MM.1S (cell line): ENCODE measurements at regions not wholly inside any gene's neighbourhood (a gene's known extent, or its start where the extent isn't known, plus 50 kb on each side); places are given as distances from the start of the nearest gene placed in this dataset.

Experiments
- DNase-seq: peaks from one replicate; pipeline ENCODE4 v3.0.0-alpha.2; 2015
- H2AFZ ChIP-seq: fragments of 300-600 bp; sonication (generic); 2 replicates; pipeline ENCODE4 v1.6.0; 2016; ENCODE audit warnings: antibody characterized with exemption, low read length
- H3F3A ChIP-seq: fragments of 300-600 bp; sonication (generic); 2 replicates; pipeline ENCODE4 v1.6.1; 2016; ENCODE audit warnings: mild to moderate bottlenecking, antibody characterized with exemption, low read length, moderate library complexity, mixed read lengths; ENCODE audit not compliant: insufficient read depth
- H3K27ac ChIP-seq: fragments of 300-600 bp; sonication (generic); 2 replicates; pipeline ENCODE4 v1.5.1; 2016; ENCODE audit warnings: mild to moderate bottlenecking, low read length
- H3K27me3 ChIP-seq: fragments of 300-600 bp; sonication (generic); replicated peaks from 2 replicates; pipeline ENCODE4 v1.6.0; 2016; ENCODE audit warnings: low read length; ENCODE audit not compliant: insufficient read depth
- H3K36me3 ChIP-seq: fragments of 300-600 bp; sonication (generic); replicated peaks from 2 replicates; pipeline ENCODE4 v1.6.1; 2016; ENCODE audit warnings: mild to moderate bottlenecking, low read length, mixed read lengths; ENCODE audit not compliant: insufficient read depth
- H3K4me1 ChIP-seq: fragments of 300-600 bp; sonication (generic); 2 replicates; pipeline ENCODE4 v1.6.1; 2016; ENCODE audit warnings: low read length, mixed read lengths
- H3K4me2 ChIP-seq: fragments of 300-600 bp; sonication (generic); 2 replicates; pipeline ENCODE4 v1.6.0; 2016; ENCODE audit warnings: low read depth, low read length
- H3K4me3 ChIP-seq: fragments of 300-600 bp; sonication (generic); 2 replicates; pipeline ENCODE4 v1.5.1; 2016; ENCODE audit warnings: low read length, mixed read lengths
- H3K79me2 ChIP-seq: fragments of 300-600 bp; sonication (generic); 2 replicates; pipeline ENCODE4 v1.6.1; 2016; ENCODE audit warnings: mixed run types, low read length, mixed read lengths
- H3K9ac ChIP-seq: fragments of 300-600 bp; sonication (generic); 2 replicates; pipeline ENCODE4 v1.6.1; 2016; ENCODE audit warnings: low read length, mixed read lengths
- H3K9me2 ChIP-seq: fragments of 300-600 bp; sonication (generic); replicated peaks from 2 replicates; pipeline ENCODE4 v1.6.1; 2016; ENCODE audit warnings: mild to moderate bottlenecking, low read length, mixed read lengths; ENCODE audit not compliant: insufficient read depth
- H3K9me3 ChIP-seq: fragments of 300-600 bp; sonication (generic); replicated peaks from 2 replicates; pipeline ENCODE4 v1.6.1; 2016; ENCODE audit warnings: mild to moderate bottlenecking, low read length, mixed read lengths; ENCODE audit not compliant: insufficient read depth
- H4K20me1 ChIP-seq: fragments of 300-600 bp; sonication (generic); 2 replicates; pipeline ENCODE4 v1.6.1; 2016; ENCODE audit warnings: mild to moderate bottlenecking, low read length, moderate library complexity, mixed read lengths; ENCODE audit not compliant: insufficient read depth
- EZH2 ChIP-seq: fragments of 300-600 bp; sonication (generic); optimal IDR thresholded peaks from 2 replicates; pipeline ENCODE3; 2017; ENCODE audit warnings: low read depth, mild to moderate bottlenecking, antibody characterized with exemption, low read length, mixed read lengths
- EZH2phosphoT487 ChIP-seq: fragments of 300-600 bp; sonication (generic); IDR thresholded peaks from 2 replicates; pipeline ENCODE4 v1.6.1; 2018; ENCODE audit warnings: antibody characterized with exemption, low read length
- TF ChIP-seq, protein P1 (sequence below): fragments of 300-600 bp; sonication (generic); IDR thresholded peaks from 2 replicates; pipeline ENCODE4 v1.5.1; 2016; ENCODE audit warnings: antibody characterized with exemption, low read length, mixed read lengths

DNA sequence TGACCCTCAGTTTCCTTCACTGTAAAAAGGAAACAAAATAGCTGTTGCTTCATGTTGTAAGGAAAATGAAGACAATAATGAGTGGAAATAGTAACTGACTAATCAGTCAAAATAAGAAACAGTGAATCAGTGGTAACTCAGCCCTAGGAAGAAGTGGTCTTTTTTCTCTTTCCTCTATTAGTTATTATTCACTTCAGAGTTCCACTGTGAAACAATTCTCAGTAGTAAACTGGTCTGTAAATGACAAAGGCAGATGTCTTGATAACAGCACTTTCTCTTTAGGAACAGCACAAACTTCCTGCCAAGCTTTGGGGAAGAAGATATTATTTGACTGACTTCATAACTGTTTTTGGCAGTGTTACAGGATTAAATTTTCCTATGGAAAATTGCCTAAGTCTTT is 600.5 kb upstream of the KLHL1 start:
- no peak for DNase-seq
- H2AFZ ChIP-seq: no peak overlapping the region
- no peaks in the 10 kb centered on the region for H3K4me1 ChIP-seq
- H3K4me2 ChIP-seq: no peak overlapping the region
- no peaks in the 10 kb centered on the region for H3K9me3 ChIP-seq
- H3K36me3 ChIP-seq: no peaks in the 10 kb centered on the region
- no peaks in the 10 kb centered on the region for H3K79me2 ChIP-seq
- no peaks in the 10 kb centered on the region for H4K20me1 ChIP-seq
- H3K4me3 ChIP-seq: no peak overlapping the region
- no peak overlapping the region for H3K27ac ChIP-seq
- TF ChIP-seq, protein P1, sequence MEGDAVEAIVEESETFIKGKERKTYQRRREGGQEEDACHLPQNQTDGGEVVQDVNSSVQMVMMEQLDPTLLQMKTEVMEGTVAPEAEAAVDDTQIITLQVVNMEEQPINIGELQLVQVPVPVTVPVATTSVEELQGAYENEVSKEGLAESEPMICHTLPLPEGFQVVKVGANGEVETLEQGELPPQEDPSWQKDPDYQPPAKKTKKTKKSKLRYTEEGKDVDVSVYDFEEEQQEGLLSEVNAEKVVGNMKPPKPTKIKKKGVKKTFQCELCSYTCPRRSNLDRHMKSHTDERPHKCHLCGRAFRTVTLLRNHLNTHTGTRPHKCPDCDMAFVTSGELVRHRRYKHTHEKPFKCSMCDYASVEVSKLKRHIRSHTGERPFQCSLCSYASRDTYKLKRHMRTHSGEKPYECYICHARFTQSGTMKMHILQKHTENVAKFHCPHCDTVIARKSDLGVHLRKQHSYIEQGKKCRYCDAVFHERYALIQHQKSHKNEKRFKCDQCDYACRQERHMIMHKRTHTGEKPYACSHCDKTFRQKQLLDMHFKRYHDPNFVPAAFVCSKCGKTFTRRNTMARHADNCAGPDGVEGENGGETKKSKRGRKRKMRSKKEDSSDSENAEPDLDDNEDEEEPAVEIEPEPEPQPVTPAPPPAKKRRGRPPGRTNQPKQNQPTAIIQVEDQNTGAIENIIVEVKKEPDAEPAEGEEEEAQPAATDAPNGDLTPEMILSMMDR: no peak
- TF ChIP-seq EZH2phosphoT487: no peak
- no peak for TF ChIP-seq EZH2
- H3K9me2 ChIP-seq: no peaks in the 10 kb centered on the region
- H3K9ac ChIP-seq: no peak overlapping the region
- no peaks in the 10 kb centered on the region for H3F3A ChIP-seq
- no peaks in the 10 kb centered on the region for H3K27me3 ChIP-seq

DNA sequence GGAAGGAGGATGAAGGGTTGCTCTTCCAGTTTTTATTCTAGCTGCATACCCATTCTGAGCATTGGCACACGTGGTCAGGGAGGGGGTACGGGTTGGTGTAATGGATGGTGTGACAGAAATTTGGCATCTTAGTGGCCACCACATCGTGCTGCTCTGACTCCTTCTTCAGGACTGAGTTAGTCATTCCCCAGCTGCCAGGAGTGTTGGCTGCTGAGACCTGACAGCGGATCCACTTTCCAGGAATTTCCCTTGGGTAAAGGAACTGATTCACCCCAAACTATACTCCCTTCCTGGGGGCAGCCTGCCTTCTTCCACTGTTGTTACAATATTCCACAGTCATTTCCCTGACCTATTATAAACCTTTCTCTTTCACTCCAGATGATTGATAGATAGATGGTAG is 595.5 kb upstream of the KLHL1 start:
- Histone ChIP-seq H3K9me2 (no peaks in the 10 kb centered on the region), H3K4me2 (no peak overlapping the region), H3K4me3 (no peak overlapping the region), H3K9me3 (no peaks in the 10 kb centered on the region), H2AFZ (no peak overlapping the region), H3K27me3 (no peaks in the 10 kb centered on the region), H3K27ac (no peak overlapping the region), H3K36me3 (no peaks in the 10 kb centered on the region), H4K20me1 (no peaks in the 10 kb centered on the region), H3K79me2 (no peaks in the 10 kb centered on the region), H3K9ac (no peak overlapping the region), H3K4me1 (no peaks in the 10 kb centered on the region), H3F3A (no peaks in the 10 kb centered on the region)
- no peak for DNase-seq
- TF ChIP-seq, protein P1: no peak
- TF ChIP-seq EZH2: no peak

DNA sequence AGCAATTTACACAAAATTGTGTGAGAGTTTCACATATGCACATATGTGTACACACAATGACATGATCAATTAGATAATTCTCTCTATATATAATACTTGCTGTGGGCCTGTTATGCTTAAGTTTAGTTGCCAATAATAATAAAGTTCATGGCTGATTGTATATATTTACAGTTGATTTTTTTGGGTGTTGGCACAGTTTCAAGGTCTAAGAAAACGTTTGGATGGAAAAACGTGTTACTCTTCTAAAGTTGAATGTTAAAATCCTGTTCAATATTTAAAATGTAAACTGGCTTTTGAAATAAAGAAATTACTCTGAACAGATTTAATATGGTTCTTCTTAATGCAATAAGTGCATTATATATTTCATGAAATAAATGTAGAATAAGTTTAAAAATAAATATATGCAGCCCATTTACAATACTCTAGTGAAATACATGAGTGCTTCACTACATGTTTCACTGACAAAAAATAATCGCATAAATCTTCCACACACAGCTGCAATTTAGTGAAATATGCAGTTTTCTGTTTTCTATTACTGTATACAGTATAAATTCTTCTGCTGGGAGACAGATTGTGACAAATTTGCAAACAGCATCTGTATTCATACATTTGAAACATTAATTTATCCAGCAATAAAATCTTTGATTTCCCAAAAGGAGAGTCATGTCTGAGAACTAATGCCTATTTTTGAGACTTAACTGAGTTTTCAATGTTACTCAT is 586.9 kb upstream of the KLHL1 start:
- H3K79me2 ChIP-seq: no peaks in the 10 kb centered on the region
- H2AFZ ChIP-seq: no peak overlapping the region
- H3K27me3 ChIP-seq: no peaks in the 10 kb centered on the region
- no peak for DNase-seq
- no peak overlapping the region for H3K4me2 ChIP-seq
- no peak overlapping the region for H3K27ac ChIP-seq
- no peaks in the 10 kb centered on the region for H3K9me3 ChIP-seq
- H4K20me1 ChIP-seq: no peaks in the 10 kb centered on the region
- H3K9ac ChIP-seq: no peak overlapping the region
- no peak overlapping the region for H3K4me3 ChIP-seq
- H3K9me2 ChIP-seq: no peaks in the 10 kb centered on the region
- no peaks in the 10 kb centered on the region for H3K36me3 ChIP-seq
- TF ChIP-seq EZH2 (no peak), EZH2phosphoT487 (no peak)
- TF ChIP-seq, protein P1: no peak
- no peaks in the 10 kb centered on the region for H3K4me1 ChIP-seq
- no peaks in the 10 kb centered on the region for H3F3A ChIP-seq
